Amniotic epithelial cell (primary cell): ENCODE measurements at regions not wholly inside any gene's neighbourhood (a gene's known extent, or its start where the extent isn't known, plus 50 kb on each side); places are given as distances from the start of the nearest gene placed in this dataset.

ENCODE experiments used
- DNase-seq: peaks from one replicate; pipeline ENCODE4 v3.0.0-alpha.2; 2010; ENCODE audit warnings: low read depth

DNA sequence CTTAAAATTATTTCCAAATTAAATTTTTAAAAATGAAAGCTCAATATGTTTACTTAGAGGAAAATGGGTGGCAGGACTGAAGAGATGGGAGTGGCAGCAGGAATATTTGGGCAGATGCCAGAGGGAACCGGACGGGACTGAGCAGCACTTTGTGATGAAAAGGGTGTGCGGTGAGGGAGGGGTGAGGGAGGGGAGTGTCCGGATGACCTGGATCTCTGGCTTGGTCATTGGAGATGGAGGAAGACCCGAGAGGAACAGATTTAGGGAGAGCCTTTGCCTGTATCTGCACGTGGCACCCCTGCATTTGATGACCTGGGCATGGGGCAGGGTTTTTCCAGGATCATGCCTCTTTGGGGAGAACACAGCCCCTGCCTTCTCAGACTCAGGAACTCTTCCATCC lies 201.1 kb upstream of the MVB12B start:
- DNase-seq, result no peak

DNA sequence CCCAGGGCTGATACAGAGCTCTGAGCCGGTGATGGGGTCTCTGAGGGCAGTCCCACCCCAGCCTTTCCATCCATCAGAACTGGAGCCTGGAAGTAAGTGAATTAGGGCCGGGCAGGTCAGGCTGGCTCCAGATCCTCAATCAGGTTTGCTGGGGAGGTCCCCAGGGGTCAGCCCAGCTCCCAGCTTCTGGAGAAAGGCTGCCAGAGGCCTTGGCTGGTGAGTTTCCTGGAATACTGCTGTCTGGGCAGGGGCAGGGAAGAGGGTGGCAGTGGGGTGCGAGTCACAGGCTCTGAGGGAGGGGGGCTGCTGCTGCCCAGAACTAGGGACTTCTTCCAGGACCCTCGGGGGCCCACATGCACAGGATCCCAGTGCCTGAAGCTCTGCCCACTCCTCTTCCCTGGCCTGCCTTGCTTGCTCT lies 200.6 kb upstream of the MVB12B start:
- no peak for DNase-seq

- DNase-seq, result no peak
Observed at GRCh38 chr9:126126807-126127206, 199.8 kb upstream of the MVB12B start.

DNA sequence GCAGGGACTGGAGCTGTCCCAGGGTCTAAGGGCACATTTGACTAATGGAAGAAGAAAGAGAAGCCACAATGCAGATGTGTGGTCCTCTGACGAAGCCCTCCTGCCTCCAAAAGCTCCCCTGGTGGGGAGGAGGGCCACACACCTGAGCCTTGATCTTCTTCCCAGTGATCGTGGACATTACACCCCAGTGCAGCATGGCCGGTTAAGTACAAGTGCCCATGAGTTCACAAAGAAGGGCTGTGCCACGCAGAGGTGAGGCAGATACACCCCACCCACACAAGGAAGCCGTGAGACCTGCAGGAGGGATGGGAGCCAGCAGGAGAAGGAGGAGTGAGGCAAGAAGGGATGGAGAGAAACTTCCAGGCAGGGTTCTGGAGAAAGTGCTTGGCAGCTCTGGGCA lies 199.0 kb upstream of the MVB12B start:
- no peak for DNase-seq

DNA sequence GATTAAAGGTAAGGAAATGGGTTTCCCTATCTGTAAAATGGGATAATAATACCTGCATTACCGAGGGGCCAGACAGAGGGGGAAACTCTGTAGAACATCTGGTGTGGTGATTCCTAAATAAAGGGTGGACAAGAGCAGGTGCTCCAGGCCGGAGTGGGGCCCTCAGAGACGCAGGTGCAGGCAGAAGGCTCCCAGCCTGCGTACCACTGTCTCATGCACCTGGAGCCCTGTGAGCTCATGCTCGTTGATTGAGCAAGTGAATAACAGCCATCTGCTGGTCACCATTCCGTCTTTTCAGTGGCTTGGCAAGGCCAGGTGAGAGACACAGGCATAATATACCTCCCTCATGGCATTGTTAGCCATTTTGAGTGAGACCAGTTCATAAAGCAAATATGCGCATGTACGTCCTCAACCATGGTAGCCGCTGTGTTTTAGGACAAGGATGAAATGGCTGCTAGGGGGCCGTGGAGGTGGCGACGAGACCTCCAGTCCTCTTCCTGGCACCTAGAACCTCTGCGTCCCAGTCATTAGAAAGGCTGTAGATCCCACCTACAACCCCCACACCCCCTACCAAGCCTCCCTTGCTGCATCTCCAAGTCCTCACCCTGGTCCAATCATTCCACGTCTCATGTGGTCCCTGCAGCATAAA lies 198.0 kb upstream of the MVB12B start:
- no peak for DNase-seq

- DNase-seq, result no peak
Observed at GRCh38 chr9:126131066-126132010, 195.3 kb upstream of the MVB12B start.

- no peak for DNase-seq
Observed at GRCh38 chr9:126132746-126133145, 193.9 kb upstream of the MVB12B start.

DNA sequence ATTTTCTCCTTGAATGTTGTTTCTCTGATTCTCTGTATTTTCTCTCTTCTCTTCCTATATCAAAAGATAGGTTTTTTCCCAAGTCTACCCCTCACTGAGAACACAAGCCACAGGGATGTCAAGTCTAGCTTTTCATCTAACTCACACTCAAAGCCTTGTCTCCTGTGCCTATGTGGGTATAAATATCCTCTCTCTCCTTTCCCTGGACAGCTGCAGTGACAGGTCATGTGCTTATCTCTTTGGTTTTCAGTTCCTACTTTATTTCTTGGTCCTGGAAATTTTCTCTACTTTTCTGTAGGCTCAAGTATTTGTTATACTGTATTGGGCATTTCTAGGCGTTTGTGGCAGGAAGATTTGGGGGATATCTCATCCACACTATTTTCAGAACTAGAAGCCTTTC lies 182.4 kb upstream of the MVB12B start:
- no peak for DNase-seq

GRCh38 chr9:126144603-126145456 lies 181.8 kb upstream of the MVB12B start:
- DNase-seq, result no peak

DNA sequence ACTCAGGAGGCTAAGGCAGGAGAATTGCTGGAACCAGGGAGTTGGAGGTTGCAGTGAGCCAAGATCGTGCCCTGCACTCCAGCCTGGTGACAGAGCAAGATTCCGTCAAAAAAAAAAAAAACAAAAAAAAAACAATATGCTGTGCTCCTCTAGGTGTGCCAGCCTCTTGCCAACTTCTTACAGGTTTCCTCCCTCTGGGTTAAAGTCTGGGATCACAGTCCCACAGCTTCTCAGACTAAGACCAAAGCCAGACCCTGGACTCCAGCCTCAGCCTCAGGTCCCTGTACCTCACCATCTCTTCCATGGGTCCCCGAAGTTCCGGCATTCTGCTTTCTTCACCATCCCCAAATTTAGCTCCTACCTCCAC lies 180.8 kb upstream of the MVB12B start:
- no peak for DNase-seq

GRCh38 chr9:126146254-126147145 lies 180.1 kb upstream of the MVB12B start:
- no peak for DNase-seq

DNA sequence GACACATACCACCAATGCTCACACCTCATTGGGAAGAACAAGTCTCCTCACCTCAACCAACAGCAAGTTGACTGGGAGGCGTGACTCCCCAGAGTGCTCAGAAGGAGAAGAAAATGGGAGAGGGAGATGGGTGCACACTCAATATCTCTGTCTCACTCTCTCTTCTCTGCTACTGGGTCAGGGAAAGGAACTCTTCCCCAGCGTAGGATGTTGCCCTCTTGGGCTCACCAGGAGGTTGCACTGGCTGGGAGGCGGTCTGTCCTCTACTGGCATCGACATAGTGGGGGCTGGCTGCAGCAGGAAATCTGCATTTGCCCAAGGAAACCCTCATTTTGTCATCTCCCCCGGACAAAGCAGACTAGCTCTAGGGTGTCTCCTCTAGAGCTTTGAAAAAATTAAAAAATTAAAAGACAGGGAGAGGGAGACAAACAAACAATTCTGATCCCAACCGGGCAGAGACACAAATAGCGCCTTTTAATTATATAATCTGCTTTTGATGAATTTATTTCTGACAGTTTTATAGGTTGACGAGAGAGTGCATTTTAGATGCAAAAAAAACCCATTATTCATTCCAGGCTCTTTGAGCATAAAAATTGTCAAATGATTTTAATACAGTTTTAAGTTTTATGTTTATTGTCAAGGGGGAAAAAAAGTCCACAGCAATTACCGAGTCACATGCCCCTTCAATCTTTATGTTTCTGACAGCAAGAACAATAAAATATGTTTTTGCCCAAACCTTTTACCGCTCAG lies 179.3 kb upstream of the MVB12B start:
- no peak for DNase-seq

DNA sequence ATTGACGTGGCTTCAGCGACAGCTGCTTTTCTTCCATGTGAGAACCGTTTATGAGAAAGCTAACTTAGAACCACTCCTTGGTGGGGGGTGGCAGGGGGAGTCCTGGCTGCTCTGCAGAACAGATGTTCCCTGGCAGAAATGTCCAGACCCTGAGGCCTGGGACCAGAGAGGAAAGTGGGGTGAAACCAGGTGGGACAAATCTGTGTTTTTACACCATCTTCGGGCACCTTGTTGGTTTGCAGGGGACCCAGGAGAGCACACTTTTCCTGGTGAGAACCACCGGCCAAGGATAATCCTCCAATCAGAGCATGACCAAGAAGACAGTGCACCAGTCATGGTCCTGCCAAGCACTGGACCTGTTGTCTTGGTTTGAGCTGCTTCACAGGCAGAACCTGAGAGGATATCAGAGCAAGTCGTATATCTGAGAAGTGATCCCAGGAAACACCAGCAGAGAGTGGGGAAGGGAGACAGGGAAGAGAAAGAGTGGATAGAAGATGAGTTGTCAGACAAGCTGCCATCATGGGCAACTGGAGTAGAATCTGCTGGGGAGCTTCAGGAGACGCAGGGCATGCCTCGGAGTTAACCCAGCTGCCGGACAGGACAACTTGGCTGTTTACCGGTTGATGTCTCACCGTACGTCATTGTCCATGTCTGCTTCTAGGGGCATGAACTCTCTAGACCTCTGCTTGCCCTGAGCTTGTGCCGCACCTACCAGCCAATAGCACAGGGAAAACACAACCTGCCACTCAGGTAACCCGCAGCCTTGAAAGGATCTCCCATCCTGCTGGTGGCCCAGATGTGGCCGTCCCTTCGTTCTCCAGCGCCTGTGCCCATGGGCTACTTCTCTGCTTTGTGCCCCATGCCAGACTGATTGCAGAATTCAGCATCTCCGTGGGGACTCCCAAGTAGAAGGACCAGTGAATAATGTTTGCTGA lies 178.4 kb upstream of the MVB12B start:
- no peak for DNase-seq

DNA sequence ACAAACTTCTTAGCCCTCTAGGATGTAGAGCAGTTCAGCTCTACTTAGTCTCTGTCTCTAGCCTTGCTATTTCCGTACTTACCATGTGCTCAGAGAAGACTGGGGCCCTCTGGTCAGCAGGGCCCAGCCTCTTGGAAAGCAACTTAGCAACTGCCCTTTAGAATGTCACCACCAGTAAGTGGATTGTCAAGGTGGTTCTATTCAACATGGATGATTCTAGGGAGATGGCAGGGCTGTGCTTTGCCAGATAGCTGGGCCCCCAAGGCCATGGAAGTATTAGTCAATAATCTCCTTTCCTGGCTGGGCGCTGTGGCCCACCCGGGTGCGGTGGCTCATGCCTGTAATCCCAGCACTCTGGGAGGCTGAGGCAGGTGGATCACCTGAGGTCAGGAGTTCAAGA lies 177.6 kb upstream of the MVB12B start:
- no peak for DNase-seq

DNA sequence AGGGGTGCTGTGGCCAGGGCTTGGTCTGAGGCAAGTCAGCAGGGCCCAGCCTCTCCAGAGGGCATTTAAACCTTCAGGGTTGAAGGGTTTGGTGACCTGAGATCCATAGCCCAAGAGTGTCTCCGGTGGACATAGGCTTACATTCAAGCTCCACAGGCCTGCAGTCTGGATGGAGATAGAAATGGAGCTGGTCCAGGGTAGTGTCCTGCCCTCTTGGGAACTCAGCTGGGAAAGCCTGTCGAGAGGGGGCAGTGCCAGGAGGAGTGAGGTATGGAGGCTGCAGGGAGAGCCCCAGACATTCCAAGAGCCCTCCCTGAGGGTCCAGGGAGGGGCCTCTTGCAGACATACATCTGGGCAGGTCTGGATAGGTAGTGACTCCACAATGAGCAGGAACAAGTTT lies 177.0 kb upstream of the MVB12B start:
- DNase-seq, result no peak

DNA sequence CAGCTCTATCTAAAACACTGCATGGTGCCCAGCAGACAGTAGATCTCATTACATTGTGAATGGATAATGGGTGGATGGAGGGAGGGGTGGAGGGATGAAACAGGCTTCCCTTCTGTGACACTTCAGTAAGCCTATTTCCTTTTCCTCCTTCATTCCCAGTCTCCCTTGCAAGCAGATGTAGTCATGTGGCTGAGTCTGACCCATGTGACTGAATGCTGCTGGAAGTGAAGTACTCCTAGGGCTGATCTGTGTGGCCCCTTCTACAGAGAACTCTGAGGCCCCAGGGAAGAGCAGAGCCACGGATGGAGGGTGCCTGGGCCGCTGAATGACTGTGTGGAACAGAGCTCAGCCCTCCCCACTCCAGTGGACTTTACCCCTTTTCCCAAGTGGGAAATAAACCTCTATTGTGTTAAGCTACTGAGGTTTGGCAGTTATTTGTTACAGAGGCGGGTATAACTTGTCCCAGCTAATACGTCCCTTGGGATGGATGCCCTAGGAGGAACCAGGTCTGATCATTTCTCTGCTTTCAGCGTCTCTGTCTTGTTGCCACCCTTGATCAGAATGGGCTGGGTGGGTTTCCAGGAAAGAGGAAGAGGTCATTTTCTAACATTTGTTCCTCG lies 176.1 kb upstream of the MVB12B start:
- DNase-seq, result no peak

GRCh38 chr9:126151031-126151685 lies 175.5 kb upstream of the MVB12B start:
- DNase-seq, result no peak

DNA sequence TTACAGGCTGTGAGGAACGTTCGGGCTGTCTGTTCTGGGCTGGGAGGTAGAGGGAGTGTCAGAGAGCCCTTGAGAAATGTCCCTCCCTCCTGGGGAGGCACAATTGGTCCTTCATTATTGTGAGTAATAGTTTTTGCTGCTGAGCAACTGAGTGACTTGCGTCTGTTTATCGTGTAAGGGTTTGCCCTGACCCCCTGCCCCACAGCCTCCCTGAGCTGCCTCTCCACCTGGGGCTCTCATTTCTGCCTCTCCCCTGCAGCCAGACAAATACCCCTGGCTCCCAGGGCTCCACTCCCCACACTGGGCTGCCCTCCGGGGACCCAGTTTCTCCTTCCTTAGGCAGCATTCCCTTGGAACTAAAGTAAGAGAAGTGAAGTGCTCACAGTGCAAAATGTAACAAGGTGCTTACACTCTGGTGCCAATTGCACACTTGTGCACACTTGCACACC lies 174.9 kb upstream of the MVB12B start:
- peak; percentile 3 for DNase-seq
